ENCODE measurements at regions not wholly inside any gene's neighbourhood (a gene's known extent, or its start where the extent isn't known, plus 50 kb on each side); places are given as distances from the start of the nearest gene placed in this dataset.

- DNase-seq (ENCODE audit: low spot score): no peak
These were observed 96.3 kb upstream of the TMEM161B start for GRCh38 chr5:88364991-88365390.

- no peak for DNase-seq (ENCODE audit: low spot score)
These were observed 86.9 kb upstream of the TMEM161B start for GRCh38 chr5:88355490-88356050.

GRCh38 chr5:88325868-88326267 lies 57.2 kb upstream of the TMEM161B start:
- no peak for DNase-seq (ENCODE audit: low spot score)

- DNase-seq (ENCODE audit: low spot score): no peak
These were observed 54.1 kb upstream of the TMEM161B start for GRCh38 chr5:88322785-88323184.

Measured in kidney tubule cell (primary cell).